WTC11 (cell line): ENCODE measurements at regions not wholly inside any gene's neighbourhood (a gene's known extent, or its start where the extent isn't known, plus 50 kb on each side); places are given as distances from the start of the nearest gene placed in this dataset.

Experiments used
- FOXK1 ChIP-seq: sonication (generic); formaldehyde crosslinking; IDR thresholded peaks from 2 replicates; pipeline ENCODE4 v1.8.0; 2022; ENCODE audit warnings: mild to moderate bottlenecking, moderate library complexity, missing genetic modification reagents
- FOXP1 ChIP-seq: sonication (generic); formaldehyde crosslinking; IDR thresholded peaks from 2 replicates; pipeline ENCODE4 v1.8.0; 2022; ENCODE audit warnings: missing genetic modification reagents, mild to moderate bottlenecking, moderate library complexity, borderline replicate concordance
- GABPB1 ChIP-seq: sonication (generic); formaldehyde crosslinking; IDR thresholded peaks from 2 replicates; pipeline ENCODE4 v1.8.1; 2023; ENCODE audit warnings: mild to moderate bottlenecking, missing genetic modification reagents
- SP1 ChIP-seq: sonication (generic); formaldehyde crosslinking; conservative IDR thresholded peaks from 2 replicates; pipeline ENCODE4 v1.8.1; 2022; ENCODE audit warnings: missing genetic modification reagents
- TF ChIP-seq, protein P1 (sequence below): sonication (generic); formaldehyde crosslinking; IDR thresholded peaks from 2 replicates; pipeline ENCODE4 v1.8.1; 2022; ENCODE audit warnings: missing genetic modification reagents, borderline replicate concordance
- TF ChIP-seq, protein P2 (sequence below): fragments of 200-600 bp; IDR thresholded peaks from 2 replicates; pipeline ENCODE4 v1.8.0; 2022; ENCODE audit warnings: antibody characterized with exemption

- TF ChIP-seq, protein P1, sequence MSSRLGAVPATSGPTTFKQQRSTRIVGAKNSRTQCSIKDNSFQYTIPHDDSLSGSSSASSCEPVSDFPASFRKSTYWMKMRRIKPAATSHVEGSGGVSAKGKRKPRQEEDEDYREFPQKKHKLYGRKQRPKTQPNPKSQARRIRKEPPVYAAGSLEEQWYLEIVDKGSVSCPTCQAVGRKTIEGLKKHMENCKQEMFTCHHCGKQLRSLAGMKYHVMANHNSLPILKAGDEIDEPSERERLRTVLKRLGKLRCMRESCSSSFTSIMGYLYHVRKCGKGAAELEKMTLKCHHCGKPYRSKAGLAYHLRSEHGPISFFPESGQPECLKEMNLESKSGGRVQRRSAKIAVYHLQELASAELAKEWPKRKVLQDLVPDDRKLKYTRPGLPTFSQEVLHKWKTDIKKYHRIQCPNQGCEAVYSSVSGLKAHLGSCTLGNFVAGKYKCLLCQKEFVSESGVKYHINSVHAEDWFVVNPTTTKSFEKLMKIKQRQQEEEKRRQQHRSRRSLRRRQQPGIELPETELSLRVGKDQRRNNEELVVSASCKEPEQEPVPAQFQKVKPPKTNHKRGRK (CRISPR knock-in tag): no peak
- TF ChIP-seq, protein P2, sequence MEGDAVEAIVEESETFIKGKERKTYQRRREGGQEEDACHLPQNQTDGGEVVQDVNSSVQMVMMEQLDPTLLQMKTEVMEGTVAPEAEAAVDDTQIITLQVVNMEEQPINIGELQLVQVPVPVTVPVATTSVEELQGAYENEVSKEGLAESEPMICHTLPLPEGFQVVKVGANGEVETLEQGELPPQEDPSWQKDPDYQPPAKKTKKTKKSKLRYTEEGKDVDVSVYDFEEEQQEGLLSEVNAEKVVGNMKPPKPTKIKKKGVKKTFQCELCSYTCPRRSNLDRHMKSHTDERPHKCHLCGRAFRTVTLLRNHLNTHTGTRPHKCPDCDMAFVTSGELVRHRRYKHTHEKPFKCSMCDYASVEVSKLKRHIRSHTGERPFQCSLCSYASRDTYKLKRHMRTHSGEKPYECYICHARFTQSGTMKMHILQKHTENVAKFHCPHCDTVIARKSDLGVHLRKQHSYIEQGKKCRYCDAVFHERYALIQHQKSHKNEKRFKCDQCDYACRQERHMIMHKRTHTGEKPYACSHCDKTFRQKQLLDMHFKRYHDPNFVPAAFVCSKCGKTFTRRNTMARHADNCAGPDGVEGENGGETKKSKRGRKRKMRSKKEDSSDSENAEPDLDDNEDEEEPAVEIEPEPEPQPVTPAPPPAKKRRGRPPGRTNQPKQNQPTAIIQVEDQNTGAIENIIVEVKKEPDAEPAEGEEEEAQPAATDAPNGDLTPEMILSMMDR: no peak
- TF ChIP-seq GABPB1 (no peak), FOXP1 (CRISPR knock-in tag) (no peak), FOXK1 (CRISPR knock-in tag) (no peak), SP1 (no peak)
Measured at GRCh38 chr22:27164781-27165503, 507.6 kb downstream of the MIAT start.
